A673 (cell line): ENCODE measurements at regions not wholly inside any gene's neighbourhood (a gene's known extent, or its start where the extent isn't known, plus 50 kb on each side); places are given as distances from the start of the nearest gene placed in this dataset.

Source experiments
- BruUV-seq: library from RNA; stranded (reverse); fragments of 400-500 nt; replicated peaks from 2 replicates; lab custom pipeline; 2021; lab: Mats Ljungman, UMichigan
- CTCF ChIA-PET: fragments of 300-600 bp; sonication (Branson Sonifier 250); formaldehyde crosslinking; loops from one replicate; lab custom pipeline; 2022; ENCODE audit warnings: antibody characterized with exemption; lab: Charles Lee
- POLR2A ChIA-PET: fragments of 300-600 bp; sonication (Branson Sonifier 250); formaldehyde crosslinking; loops from one replicate; lab custom pipeline; 2022; ENCODE audit warnings: antibody characterized with exemption; ENCODE audit not compliant: low non-redundant PET; lab: Charles Lee
- DNase-seq: peaks from one replicate; pipeline ENCODE4 v3.0.0-alpha.2; 2015; ENCODE audit warnings: low spot score
- H3K27ac ChIP-seq: fragments of 200-600 bp; sonication (generic); 2 replicates; pipeline ENCODE4 v1.5.1; 2016; ENCODE audit warnings: mixed run types, low read depth, mild to moderate bottlenecking, mixed read lengths, antibody characterized with exemption, low read length; ENCODE audit not compliant: poor library complexity, severe bottlenecking
- H3K27me3 ChIP-seq: fragments of 200-600 bp; sonication (generic); replicated peaks from 2 replicates; pipeline ENCODE4 v1.6.1; 2017; ENCODE audit warnings: mixed run types, low read depth, mild to moderate bottlenecking, mixed read lengths, antibody characterized with exemption, low read length; ENCODE audit not compliant: insufficient read depth, poor library complexity
- H3K36me3 ChIP-seq: fragments of 200-600 bp; sonication (generic); 2 replicates; pipeline ENCODE4 v1.6.1; 2016; ENCODE audit warnings: mixed run types, mild to moderate bottlenecking, mixed read lengths, antibody characterized with exemption, low read length; ENCODE audit not compliant: insufficient read depth, poor library complexity, severe bottlenecking
- H3K4me1 ChIP-seq: fragments of 200-600 bp; sonication (generic); 2 replicates; pipeline ENCODE4 v1.6.1; 2017; ENCODE audit warnings: mixed run types, mild to moderate bottlenecking, mixed read lengths, antibody characterized with exemption, low read length; ENCODE audit not compliant: insufficient read depth, poor library complexity, severe bottlenecking
- H3K4me3 ChIP-seq: fragments of 200-600 bp; sonication (generic); 2 replicates; pipeline ENCODE4 v1.5.1; 2016; ENCODE audit warnings: low read depth, mixed run types, mild to moderate bottlenecking, mixed read lengths, low read length; ENCODE audit not compliant: poor library complexity, severe bottlenecking
- H3K9me3 ChIP-seq: fragments of 200-600 bp; sonication (generic); 2 replicates; pipeline ENCODE4 v1.6.1; 2016; ENCODE audit warnings: mixed run types, low read depth, mild to moderate bottlenecking, mixed read lengths, antibody characterized with exemption, low read length; ENCODE audit not compliant: poor library complexity, severe bottlenecking
- EZH2 ChIP-seq: fragments of 200-600 bp; sonication (generic); IDR thresholded peaks from 2 replicates; pipeline ENCODE4 v1.6.1; 2017; ENCODE audit warnings: borderline replicate concordance, low read depth, mild to moderate bottlenecking, mixed read lengths, antibody characterized with exemption, low read length; ENCODE audit not compliant: poor library complexity, severe bottlenecking
- intact Hi-C: fragments of 100-400 bp; cut with micrococcal nuclease; formaldehyde crosslinking; loops from one replicate; pipeline ENCODE4 v1.10.0; 2022; ENCODE audit not compliant: unreplicated experiment
- TF ChIP-seq, protein P1 (sequence below): fragments of 300-800, 200-600 bp; sonication (generic); conservative IDR thresholded peaks from 2 replicates; pipeline ENCODE4 v1.5.1; 2017; ENCODE audit warnings: low read depth, mild to moderate bottlenecking, antibody characterized with exemption, low read length, moderate library complexity, mixed read lengths

DNA sequence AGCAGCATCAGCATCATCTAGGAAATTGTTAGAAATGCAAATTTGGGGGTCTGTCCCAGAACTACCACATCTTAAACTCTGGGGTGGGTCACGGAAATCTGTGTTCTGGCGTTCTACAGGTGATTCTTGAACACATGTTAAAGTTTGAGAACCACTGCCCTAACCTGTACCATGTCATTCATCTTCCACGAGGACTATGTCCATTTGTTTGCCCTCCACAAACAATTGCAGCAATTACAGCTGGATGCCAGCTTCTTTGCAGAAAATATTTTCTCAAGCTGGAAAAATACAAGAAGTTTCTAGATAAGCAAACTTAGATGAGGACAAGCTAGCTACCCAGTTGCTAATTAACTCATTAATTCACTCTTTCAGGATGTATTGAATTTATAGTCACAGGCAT lies 54.1 kb downstream of the MAFB start:
- TF ChIP-seq, protein P1, sequence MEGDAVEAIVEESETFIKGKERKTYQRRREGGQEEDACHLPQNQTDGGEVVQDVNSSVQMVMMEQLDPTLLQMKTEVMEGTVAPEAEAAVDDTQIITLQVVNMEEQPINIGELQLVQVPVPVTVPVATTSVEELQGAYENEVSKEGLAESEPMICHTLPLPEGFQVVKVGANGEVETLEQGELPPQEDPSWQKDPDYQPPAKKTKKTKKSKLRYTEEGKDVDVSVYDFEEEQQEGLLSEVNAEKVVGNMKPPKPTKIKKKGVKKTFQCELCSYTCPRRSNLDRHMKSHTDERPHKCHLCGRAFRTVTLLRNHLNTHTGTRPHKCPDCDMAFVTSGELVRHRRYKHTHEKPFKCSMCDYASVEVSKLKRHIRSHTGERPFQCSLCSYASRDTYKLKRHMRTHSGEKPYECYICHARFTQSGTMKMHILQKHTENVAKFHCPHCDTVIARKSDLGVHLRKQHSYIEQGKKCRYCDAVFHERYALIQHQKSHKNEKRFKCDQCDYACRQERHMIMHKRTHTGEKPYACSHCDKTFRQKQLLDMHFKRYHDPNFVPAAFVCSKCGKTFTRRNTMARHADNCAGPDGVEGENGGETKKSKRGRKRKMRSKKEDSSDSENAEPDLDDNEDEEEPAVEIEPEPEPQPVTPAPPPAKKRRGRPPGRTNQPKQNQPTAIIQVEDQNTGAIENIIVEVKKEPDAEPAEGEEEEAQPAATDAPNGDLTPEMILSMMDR, result no peak
- TF ChIP-seq EZH2, result no peak
- no peaks in the 10 kb centered on the region for H3K36me3 ChIP-seq
- DNase-seq, result no peak
- no peaks in the 10 kb centered on the region for H3K4me1 ChIP-seq
- no peaks in the 10 kb centered on the region for H3K27me3 ChIP-seq
- ChIA-PET POLR2A (no interaction called here), CTCF (no interaction called here)
- H3K9me3 ChIP-seq, result no peaks in the 10 kb centered on the region
- no TSS peak for BruUV-seq
- intact Hi-C loops, result no loop called here
- no peak overlapping the region for H3K27ac ChIP-seq
- no peak overlapping the region for H3K4me3 ChIP-seq

DNA sequence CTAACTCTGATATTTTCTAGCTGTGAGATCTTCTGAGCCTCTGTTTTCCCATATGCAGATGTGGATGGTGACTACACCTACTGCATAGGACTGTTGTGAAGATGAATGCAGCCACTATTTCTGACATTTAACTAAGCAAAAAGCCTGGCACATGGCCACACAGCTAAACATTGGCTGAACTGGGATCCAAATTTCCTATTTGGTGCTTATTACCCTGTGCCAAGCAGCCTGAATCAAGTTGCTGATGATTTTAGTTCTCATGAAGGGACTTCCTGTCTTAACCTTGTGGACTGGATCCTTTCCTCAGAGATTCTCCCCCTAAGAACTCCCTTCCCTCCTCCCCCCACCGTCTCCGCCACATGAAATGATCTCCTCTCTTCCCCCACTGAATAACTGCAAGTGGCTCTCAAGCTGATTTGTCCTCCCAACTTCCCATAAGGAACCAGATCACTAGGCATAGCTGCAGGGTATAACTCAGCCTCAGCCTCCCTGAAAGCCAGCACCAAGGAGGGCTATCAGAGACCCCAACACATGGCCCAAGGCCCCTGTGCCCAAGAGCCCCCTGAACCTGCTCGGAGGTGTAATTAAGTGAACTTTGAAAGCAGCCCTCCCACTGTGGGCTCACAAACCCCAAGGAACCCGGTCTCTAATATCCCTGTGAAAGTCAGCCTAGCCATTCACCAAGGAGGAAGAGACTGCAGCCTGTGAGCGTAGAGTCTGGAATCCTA lies 55.7 kb downstream of the MAFB start:
- CTCF ChIA-PET, result no interaction called here
- DNase-seq, result no peak
- Histone ChIP-seq H3K27me3 (no peaks in the 10 kb centered on the region), H3K4me1 (peaks cover 9% of the 10 kb centered on the region), H3K4me3 (no peak overlapping the region), H3K9me3 (no peaks in the 10 kb centered on the region), H3K36me3 (no peaks in the 10 kb centered on the region), H3K27ac (no peak overlapping the region)
- TF ChIP-seq EZH2, result no peak
- TF ChIP-seq, protein P1, result no peak
- no TSS peak for BruUV-seq
- intact Hi-C loops, result no loop called here
- POLR2A ChIA-PET, result no interaction called here

DNA sequence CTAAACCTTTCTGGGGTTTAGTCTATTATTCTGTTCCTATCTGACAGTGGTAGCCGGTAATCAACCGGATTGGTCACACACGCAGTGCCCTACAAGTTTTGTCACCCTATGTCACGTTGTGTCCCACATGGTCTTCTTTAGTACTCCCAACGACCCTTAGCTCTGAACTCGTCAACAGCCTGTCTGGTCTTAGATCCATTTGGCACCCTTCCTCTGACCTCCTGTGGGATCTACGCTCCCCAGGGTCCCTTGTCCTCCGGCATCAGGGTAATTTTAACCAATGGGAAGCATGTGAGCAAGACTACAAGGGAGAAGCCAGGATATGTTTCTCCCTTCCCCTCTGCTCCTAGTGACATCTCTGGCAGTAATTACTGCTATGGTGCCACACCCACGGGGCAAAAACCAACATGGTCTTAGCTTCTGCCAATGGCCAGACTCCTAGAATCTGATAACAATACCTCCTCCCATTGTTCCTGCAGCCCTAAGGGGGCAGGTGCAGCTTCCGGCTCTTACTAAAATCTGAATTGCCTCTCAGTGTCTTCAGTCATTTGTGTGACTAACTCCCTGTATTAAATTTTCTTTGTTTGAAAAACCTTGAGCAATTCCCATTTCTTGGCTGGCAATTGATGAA lies 56.6 kb downstream of the MAFB start:
- no peak overlapping the region for H3K27ac ChIP-seq
- peaks cover 9% of the 10 kb centered on the region for H3K4me1 ChIP-seq
- no peak overlapping the region for H3K4me3 ChIP-seq
- H3K9me3 ChIP-seq, result no peaks in the 10 kb centered on the region
- H3K36me3 ChIP-seq, result no peaks in the 10 kb centered on the region
- no TSS peak for BruUV-seq
- TF ChIP-seq, protein P1, result no peak
- no peak for TF ChIP-seq EZH2
- CTCF ChIA-PET, result no interaction called here
- DNase-seq, result no peak
- H3K27me3 ChIP-seq, result no peaks in the 10 kb centered on the region
- POLR2A ChIA-PET, result no interaction called here
- intact Hi-C loops, result no loop called here
